HEK293 (cell line): ENCODE measurements at regions not wholly inside any gene's neighbourhood (a gene's known extent, or its start where the extent isn't known, plus 50 kb on each side); places are given as distances from the start of the nearest gene placed in this dataset.

Source experiments
- TF ChIP-seq, protein P1 (sequence below): fragments of 450-650 bp; formaldehyde crosslinking; IDR thresholded peaks from 2 replicates; pipeline ENCODE4 v1.5.1; 2016; ENCODE audit warnings: missing biosample characterization, missing genetic modification characterization
- TF ChIP-seq, protein P2 (sequence below): sonication (generic); formaldehyde crosslinking; IDR thresholded peaks from 2 replicates; pipeline ENCODE4 v1.8.1; 2022; ENCODE audit warnings: mild to moderate bottlenecking, moderate library complexity, missing genetic modification reagents
- TF ChIP-seq, protein P3 (sequence below): fragments of 450-650 bp; formaldehyde crosslinking; IDR thresholded peaks from 2 replicates; pipeline ENCODE4 v1.5.1; 2017; ENCODE audit warnings: missing biosample characterization, missing genetic modification characterization

DNA sequence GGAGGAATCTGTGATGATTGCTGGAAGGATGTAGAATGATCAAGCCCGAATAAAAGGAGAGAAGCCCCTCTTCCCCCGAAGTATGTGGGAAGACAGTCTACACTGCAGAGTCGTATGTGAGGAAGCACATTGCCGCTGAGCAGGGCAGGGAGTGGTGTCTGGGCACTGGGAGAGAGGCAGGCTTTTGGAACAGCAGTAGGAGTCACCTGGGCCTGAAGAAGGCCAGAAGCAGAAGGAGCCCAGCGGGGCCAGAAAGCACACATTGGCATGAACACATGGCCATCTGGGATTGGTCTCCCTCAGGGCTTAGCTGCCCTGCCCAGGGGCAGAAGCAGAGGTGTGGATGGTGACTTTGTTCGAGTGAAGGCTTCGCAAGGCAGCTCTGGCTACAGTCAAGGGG, 162.8 kb downstream of the ERCC6L2 start:
- TF ChIP-seq, protein P1, sequence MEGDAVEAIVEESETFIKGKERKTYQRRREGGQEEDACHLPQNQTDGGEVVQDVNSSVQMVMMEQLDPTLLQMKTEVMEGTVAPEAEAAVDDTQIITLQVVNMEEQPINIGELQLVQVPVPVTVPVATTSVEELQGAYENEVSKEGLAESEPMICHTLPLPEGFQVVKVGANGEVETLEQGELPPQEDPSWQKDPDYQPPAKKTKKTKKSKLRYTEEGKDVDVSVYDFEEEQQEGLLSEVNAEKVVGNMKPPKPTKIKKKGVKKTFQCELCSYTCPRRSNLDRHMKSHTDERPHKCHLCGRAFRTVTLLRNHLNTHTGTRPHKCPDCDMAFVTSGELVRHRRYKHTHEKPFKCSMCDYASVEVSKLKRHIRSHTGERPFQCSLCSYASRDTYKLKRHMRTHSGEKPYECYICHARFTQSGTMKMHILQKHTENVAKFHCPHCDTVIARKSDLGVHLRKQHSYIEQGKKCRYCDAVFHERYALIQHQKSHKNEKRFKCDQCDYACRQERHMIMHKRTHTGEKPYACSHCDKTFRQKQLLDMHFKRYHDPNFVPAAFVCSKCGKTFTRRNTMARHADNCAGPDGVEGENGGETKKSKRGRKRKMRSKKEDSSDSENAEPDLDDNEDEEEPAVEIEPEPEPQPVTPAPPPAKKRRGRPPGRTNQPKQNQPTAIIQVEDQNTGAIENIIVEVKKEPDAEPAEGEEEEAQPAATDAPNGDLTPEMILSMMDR = no peak
- TF ChIP-seq, protein P2, sequence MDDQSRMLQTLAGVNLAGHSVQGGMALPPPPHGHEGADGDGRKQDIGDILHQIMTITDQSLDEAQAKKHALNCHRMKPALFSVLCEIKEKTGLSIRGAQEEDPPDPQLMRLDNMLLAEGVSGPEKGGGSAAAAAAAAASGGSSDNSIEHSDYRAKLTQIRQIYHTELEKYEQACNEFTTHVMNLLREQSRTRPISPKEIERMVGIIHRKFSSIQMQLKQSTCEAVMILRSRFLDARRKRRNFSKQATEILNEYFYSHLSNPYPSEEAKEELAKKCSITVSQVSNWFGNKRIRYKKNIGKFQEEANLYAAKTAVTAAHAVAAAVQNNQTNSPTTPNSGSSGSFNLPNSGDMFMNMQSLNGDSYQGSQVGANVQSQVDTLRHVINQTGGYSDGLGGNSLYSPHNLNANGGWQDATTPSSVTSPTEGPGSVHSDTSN (CRISPR knock-in tag) = no peak
- TF ChIP-seq, protein P3, sequence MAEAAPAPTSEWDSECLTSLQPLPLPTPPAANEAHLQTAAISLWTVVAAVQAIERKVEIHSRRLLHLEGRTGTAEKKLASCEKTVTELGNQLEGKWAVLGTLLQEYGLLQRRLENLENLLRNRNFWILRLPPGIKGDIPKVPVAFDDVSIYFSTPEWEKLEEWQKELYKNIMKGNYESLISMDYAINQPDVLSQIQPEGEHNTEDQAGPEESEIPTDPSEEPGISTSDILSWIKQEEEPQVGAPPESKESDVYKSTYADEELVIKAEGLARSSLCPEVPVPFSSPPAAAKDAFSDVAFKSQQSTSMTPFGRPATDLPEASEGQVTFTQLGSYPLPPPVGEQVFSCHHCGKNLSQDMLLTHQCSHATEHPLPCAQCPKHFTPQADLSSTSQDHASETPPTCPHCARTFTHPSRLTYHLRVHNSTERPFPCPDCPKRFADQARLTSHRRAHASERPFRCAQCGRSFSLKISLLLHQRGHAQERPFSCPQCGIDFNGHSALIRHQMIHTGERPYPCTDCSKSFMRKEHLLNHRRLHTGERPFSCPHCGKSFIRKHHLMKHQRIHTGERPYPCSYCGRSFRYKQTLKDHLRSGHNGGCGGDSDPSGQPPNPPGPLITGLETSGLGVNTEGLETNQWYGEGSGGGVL (tag by site-specific recombination) = no peak
